Non-pigmented ciliary epithelial cell (primary cell): ENCODE measurements at regions not wholly inside any gene's neighbourhood (a gene's known extent, or its start where the extent isn't known, plus 50 kb on each side); places are given as distances from the start of the nearest gene placed in this dataset.
A peak's percentile ranks its signal among the peaks of the same experiment; 100 is the strongest.
"Not testable (repeated sequence)": the region's sequence is repeated elsewhere in the genome, so short reads cannot be mapped to it uniquely, and the experiment has no call there.

ENCODE experiments used
- DNase-seq: peaks from one replicate; pipeline ENCODE4 v3.0.0-alpha.2; 2010; ENCODE audit warnings: low read depth

GRCh38 chr14:103267226-103267910 is 66.7 kb upstream of the EIF5 start:
- no peak for DNase-seq

- no peak for DNase-seq
Observed at GRCh38 chr14:103271189-103271588, 62.8 kb upstream of the EIF5 start.

- no peak for DNase-seq
Observed at GRCh38 chr14:103273145-103273744, 60.8 kb upstream of the EIF5 start.

GRCh38 chr14:103273745-103274615 is 60.1 kb upstream of the EIF5 start:
- DNase-seq: no peak

- no peak for DNase-seq
Observed at GRCh38 chr14:103275000-103275399, 59.0 kb upstream of the EIF5 start.

- no peak for DNase-seq
Observed at GRCh38 chr14:103277931-103278330, 56.1 kb upstream of the EIF5 start.

GRCh38 chr14:103279142-103280025 is 54.7 kb upstream of the EIF5 start:
- DNase-seq: no peak

GRCh38 chr14:103280278-103280928 is 53.6 kb upstream of the EIF5 start:
- no peak for DNase-seq

GRCh38 chr14:103281496-103282231 is 52.4 kb upstream of the EIF5 start:
- peak; percentile 19 for DNase-seq

- not testable (repeated sequence) for DNase-seq
Observed at GRCh38 chr14:103282309-103282708, 51.7 kb upstream of the EIF5 start.

- DNase-seq: no peak
Observed at GRCh38 chr14:103282932-103283331, 51.1 kb upstream of the EIF5 start.

- DNase-seq: no peak
Observed at GRCh38 chr14:103283916-103284315, 50.1 kb upstream of the EIF5 start.
